Natural killer cell treated with Interleukin-12 subunit alpha and Interleukin-12 subunit beta and Interleukin-15 and Interleukin-18, amount 100 ng/mL, for 72 hours (primary cell): ENCODE measurements at regions not wholly inside any gene's neighbourhood (a gene's known extent, or its start where the extent isn't known, plus 50 kb on each side); places are given as distances from the start of the nearest gene placed in this dataset.
A peak's percentile ranks its signal among the peaks of the same experiment; 100 is the strongest.
"Not testable (repeated sequence)": the region's sequence is repeated elsewhere in the genome, so short reads cannot be mapped to it uniquely, and the experiment has no call there.

Experiments used
- ATAC-seq, 2 donors: fragments of 150-1000 bp; cut with Tn5 transposase in 1 of 2; sonication (Bioruptor Pico), chemical (Tn5 transposase) in 1 of 2; 2 replicates each; pipeline ENCODE4 v1.10.0; 2021
- DNase-seq: peaks from one replicate; pipeline ENCODE4 v3.0.0; 2022; ENCODE audit warnings: low spot score
- H3K27ac Mint-ChIP-seq, 2 donors: 1 replicate in 1 of 2; 2 replicates in 1 of 2; pipeline ENCODE4 v1.8.0; 2022; ENCODE audit warnings: mixed read lengths in 2 of 2, mild to moderate bottlenecking in 1 of 2, moderate library complexity in 1 of 2
- H3K27me3 Mint-ChIP-seq, 2 donors: 1 replicate in 1 of 2; 2 replicates in 1 of 2; pipeline ENCODE4 v1.8.0; 2022; ENCODE audit warnings: mixed read lengths in 2 of 2
- H3K36me3 Mint-ChIP-seq: one replicate; pipeline ENCODE4 v1.8.0; 2022; ENCODE audit warnings: mixed read lengths
- H3K4me1 Mint-ChIP-seq, 2 donors: 1 replicate in 1 of 2; 2 replicates in 1 of 2; pipeline ENCODE4 v1.8.0; 2022; ENCODE audit warnings: low read depth in 2 of 2, mixed read lengths in 2 of 2, mild to moderate bottlenecking in 1 of 2
- H3K4me3 Mint-ChIP-seq: one replicate; pipeline ENCODE4 v1.8.0; 2022; ENCODE audit warnings: mixed read lengths
- H3K9me3 Mint-ChIP-seq: 2 replicates; pipeline ENCODE4 v1.8.0; 2022; ENCODE audit warnings: mixed read lengths

- not testable (repeated sequence) for H3K27me3 Mint-ChIP-seq, H3K36me3 Mint-ChIP-seq, H3K9me3 Mint-ChIP-seq
- peak; percentile 98 for DNase-seq
- H3K4me1 Mint-ChIP-seq = peaks cover 3 to 10% of the 10 kb centered on the region in 2 donors
- peak; percentile 100 for ATAC-seq
- peak overlapping the region; percentile 89 for H3K4me3 Mint-ChIP-seq
- peak overlapping the region; percentile 53 to 79 for H3K27ac Mint-ChIP-seq
Observed at GRCh38 chr4:3955321-3956164, 189.4 kb downstream of the ADRA2C start.

GRCh38 chr4:3956165-3956867 is 190.1 kb downstream of the ADRA2C start:
- DNase-seq, H3K27me3 Mint-ChIP-seq, H3K9me3 Mint-ChIP-seq, H3K36me3 Mint-ChIP-seq, ATAC-seq: not testable (repeated sequence)
- Mint-ChIP-seq H3K27ac (peak overlapping the region in 1 of 2 donors; percentile 53), H3K4me1 (peaks cover 3 to 10% of the 10 kb centered on the region in 2 donors), H3K4me3 (peak overlapping the region; percentile 89)

- ATAC-seq, H3K36me3 Mint-ChIP-seq, H3K27ac Mint-ChIP-seq, H3K9me3 Mint-ChIP-seq, H3K4me3 Mint-ChIP-seq, H3K4me1 Mint-ChIP-seq, DNase-seq, H3K27me3 Mint-ChIP-seq: not testable (repeated sequence)
Observed at GRCh38 chr4:3961091-3961672, 195.0 kb downstream of the ADRA2C start.

GRCh38 chr4:3964572-3965278 is 198.5 kb downstream of the ADRA2C start:
- H3K27me3 Mint-ChIP-seq, DNase-seq, H3K9me3 Mint-ChIP-seq, H3K4me3 Mint-ChIP-seq, H3K36me3 Mint-ChIP-seq, ATAC-seq, H3K27ac Mint-ChIP-seq, H3K4me1 Mint-ChIP-seq: not testable (repeated sequence)

DNA sequence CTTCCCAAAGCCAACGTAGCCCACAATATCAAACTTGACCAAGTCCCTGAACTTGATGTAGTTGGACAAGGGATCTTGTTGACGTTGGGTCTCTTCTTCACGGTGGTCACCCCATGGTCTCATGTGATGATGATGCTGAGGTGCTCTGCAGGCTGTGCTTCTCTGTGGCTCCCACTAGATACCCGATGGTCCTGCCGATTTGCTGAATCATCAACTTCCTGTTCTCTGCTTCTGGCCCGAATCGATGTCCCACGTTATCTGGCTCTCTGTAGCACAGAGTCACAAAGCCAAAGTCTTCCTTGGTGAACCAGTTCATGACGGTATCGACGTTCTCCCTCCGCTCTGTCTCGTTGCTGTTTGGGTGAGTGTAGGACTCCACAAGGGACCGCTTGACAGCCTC is 201.0 kb downstream of the ADRA2C start:
- not testable (repeated sequence) for ATAC-seq, H3K4me1 Mint-ChIP-seq, H3K27ac Mint-ChIP-seq, H3K4me3 Mint-ChIP-seq, H3K9me3 Mint-ChIP-seq, H3K36me3 Mint-ChIP-seq, DNase-seq
- peaks cover 7 to 11% of the 10 kb centered on the region in 2 donors for H3K27me3 Mint-ChIP-seq

DNA sequence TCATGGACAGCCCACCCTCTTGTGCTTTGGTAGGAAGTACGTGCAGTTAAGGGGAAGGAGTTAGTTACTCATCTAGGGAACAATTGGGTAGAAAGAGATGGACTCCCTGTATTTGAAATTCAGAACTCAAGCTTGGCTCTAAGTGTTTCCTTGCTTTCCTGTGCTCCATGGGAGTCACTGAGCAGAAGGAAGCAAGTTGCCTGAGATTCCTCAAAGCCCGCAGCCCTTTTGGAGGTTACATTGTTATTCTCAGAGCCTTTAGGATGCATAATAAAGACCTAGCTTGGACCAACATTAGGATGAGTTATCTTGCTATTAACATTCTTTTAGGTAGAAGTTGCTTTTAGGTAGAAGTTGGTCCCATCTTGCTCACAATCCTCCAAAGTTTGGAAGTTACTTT is 206.4 kb downstream of the ADRA2C start:
- not testable (repeated sequence) for H3K27ac Mint-ChIP-seq, H3K4me3 Mint-ChIP-seq, DNase-seq, H3K4me1 Mint-ChIP-seq, ATAC-seq, H3K36me3 Mint-ChIP-seq, H3K9me3 Mint-ChIP-seq
- peaks cover 23 to 24% of the 10 kb centered on the region in 2 donors for H3K27me3 Mint-ChIP-seq

DNA sequence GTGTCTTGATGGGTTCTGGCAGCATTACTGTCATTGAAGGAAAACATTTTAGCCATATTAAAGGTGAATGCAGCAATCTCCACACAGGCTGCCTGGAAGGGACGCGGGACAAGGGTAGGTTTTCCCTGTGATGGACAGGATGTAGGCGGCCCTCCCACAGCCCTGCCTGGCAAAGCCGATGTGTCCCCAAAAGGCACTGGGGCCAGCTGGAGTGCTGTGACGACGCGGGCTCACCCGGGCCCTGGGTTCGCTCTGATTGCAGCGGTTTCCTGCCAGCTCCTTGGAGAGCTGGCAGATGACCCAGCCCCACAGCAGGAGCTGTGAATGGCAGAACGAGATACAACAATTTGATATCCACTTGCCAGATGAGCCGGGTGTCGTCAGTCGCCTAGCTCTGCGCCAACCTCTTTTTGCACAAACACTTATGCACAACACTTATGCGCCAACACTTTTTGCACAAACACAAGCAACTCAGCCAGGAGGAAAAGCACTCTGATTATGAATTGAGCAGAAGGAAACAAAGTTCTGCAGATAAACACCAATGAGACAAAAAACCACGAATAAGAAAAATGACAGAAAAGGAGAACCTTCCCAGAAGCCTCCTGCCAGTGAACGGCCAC is 207.5 kb downstream of the ADRA2C start:
- H3K4me3 Mint-ChIP-seq, H3K9me3 Mint-ChIP-seq, H3K36me3 Mint-ChIP-seq, H3K27ac Mint-ChIP-seq, H3K4me1 Mint-ChIP-seq, ATAC-seq, DNase-seq: not testable (repeated sequence)
- H3K27me3 Mint-ChIP-seq = peaks cover 22 to 26% of the 10 kb centered on the region in 2 donors

GRCh38 chr4:3983518-3984125 is 217.4 kb downstream of the ADRA2C start:
- ATAC-seq, H3K9me3 Mint-ChIP-seq, H3K4me1 Mint-ChIP-seq, H3K36me3 Mint-ChIP-seq, H3K27ac Mint-ChIP-seq, DNase-seq, H3K4me3 Mint-ChIP-seq: not testable (repeated sequence)
- H3K27me3 Mint-ChIP-seq = peaks cover 8 to 19% of the 10 kb centered on the region in 2 donors

- not testable (repeated sequence) for ATAC-seq, DNase-seq, H3K27ac Mint-ChIP-seq, H3K4me1 Mint-ChIP-seq, H3K36me3 Mint-ChIP-seq, H3K4me3 Mint-ChIP-seq, H3K9me3 Mint-ChIP-seq
- peaks cover 9 to 20% of the 10 kb centered on the region in 2 donors for H3K27me3 Mint-ChIP-seq
Observed at GRCh38 chr4:3984796-3985195, 218.6 kb downstream of the ADRA2C start.

DNA sequence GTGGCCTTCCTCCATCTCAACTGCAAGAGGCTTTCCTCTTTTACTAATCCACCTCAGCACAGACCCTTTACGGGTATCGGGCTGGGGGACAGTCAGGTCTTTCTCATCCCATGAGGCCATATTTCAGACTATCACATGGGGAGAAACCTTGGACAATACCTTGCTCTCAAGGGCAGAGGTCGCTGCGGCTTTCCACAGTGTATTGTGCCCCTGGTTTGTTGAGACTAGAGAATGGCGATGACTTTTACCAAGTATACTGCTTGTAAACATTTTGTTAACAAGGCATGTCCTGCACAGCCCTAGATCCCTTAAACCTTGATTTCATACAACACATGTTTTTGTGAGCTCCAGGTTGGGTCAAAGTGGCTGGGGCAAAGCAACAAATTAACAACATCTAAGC is 220.2 kb downstream of the ADRA2C start:
- H3K36me3 Mint-ChIP-seq, H3K4me1 Mint-ChIP-seq, H3K4me3 Mint-ChIP-seq, H3K9me3 Mint-ChIP-seq, H3K27ac Mint-ChIP-seq, DNase-seq, ATAC-seq: not testable (repeated sequence)
- H3K27me3 Mint-ChIP-seq = peaks cover 25 to 31% of the 10 kb centered on the region in 2 donors

- not testable (repeated sequence) for H3K27ac Mint-ChIP-seq, H3K36me3 Mint-ChIP-seq, ATAC-seq, DNase-seq, H3K9me3 Mint-ChIP-seq, H3K4me3 Mint-ChIP-seq, H3K4me1 Mint-ChIP-seq
- peaks cover 13 to 17% of the 10 kb centered on the region in 2 donors for H3K27me3 Mint-ChIP-seq
Observed at GRCh38 chr4:3997386-3997785, 229.3 kb downstream of the OTOP1 start.

GRCh38 chr4:4004036-4004435 is 222.7 kb downstream of the OTOP1 start:
- not testable (repeated sequence) for H3K9me3 Mint-ChIP-seq, ATAC-seq, H3K4me3 Mint-ChIP-seq, H3K4me1 Mint-ChIP-seq, H3K36me3 Mint-ChIP-seq, DNase-seq, H3K27ac Mint-ChIP-seq
- H3K27me3 Mint-ChIP-seq = peaks cover 18 to 41% of the 10 kb centered on the region in 2 donors

DNA sequence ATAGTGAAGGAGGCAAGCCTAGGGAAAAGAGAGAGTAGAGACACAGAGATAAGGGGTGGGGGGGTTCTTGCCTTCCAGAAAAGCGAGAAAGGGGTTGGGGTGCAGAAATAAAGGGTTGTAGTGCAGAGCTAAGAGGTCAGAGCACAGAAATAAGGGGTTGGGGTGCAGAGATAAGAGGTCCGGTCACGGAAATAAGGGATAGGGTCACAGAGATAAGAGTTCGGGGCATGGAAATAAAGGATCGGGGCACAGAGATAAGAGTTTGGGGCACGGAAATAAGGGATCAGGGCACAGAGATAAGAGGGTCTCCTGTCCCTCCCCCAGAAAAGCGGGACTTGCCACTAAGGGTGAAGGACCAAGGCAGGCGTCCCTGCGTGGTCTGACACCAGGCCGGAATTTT is 222.0 kb downstream of the OTOP1 start:
- not testable (repeated sequence) for H3K9me3 Mint-ChIP-seq, H3K4me1 Mint-ChIP-seq, DNase-seq, H3K4me3 Mint-ChIP-seq, H3K36me3 Mint-ChIP-seq, ATAC-seq, H3K27ac Mint-ChIP-seq
- H3K27me3 Mint-ChIP-seq = peaks cover 18 to 42% of the 10 kb centered on the region in 2 donors
